ENCODE measurements at regions not wholly inside any gene's neighbourhood (a gene's known extent, or its start where the extent isn't known, plus 50 kb on each side); places are given as distances from the start of the nearest gene placed in this dataset.

- Histone ChIP-seq H3K4me1 (no peaks in the 10 kb centered on the region), H3K4me3 (no peak overlapping the region), H3K36me3 (no peaks in the 10 kb centered on the region), H3K9me3 (no peaks in the 10 kb centered on the region), H3K27me3 (no peaks in the 10 kb centered on the region), H3K27ac (no peak overlapping the region)
- intact Hi-C loops (cut with DNase I; ENCODE audit: low total_unique reads): no loop called here
- TF ChIP-seq CTCF (IDR thresholded peaks at IDR 0.05) (no peak), POLR2A (IDR thresholded peaks at IDR 0.05) (no peak)
- no peak for DNase-seq
These were observed 56.6 kb upstream of the BET1 start for GRCh38 chr7:94060752-94061151.

- H3K9me3 ChIP-seq: no peaks in the 10 kb centered on the region
- TF ChIP-seq POLR2A (IDR thresholded peaks at IDR 0.05) (no peak), CTCF (IDR thresholded peaks at IDR 0.05) (no peak)
- no peaks in the 10 kb centered on the region for H3K36me3 ChIP-seq
- H3K27ac ChIP-seq: no peak overlapping the region
- no peaks in the 10 kb centered on the region for H3K27me3 ChIP-seq
- no peak for DNase-seq
- no peak overlapping the region for H3K4me3 ChIP-seq
- intact Hi-C loops (cut with DNase I; ENCODE audit: low total_unique reads): no loop called here
- no peaks in the 10 kb centered on the region for H3K4me1 ChIP-seq
These were observed 57.2 kb upstream of the BET1 start for GRCh38 chr7:94061326-94061725.

GRCh38 chr7:94062372-94062771 is 58.2 kb upstream of the BET1 start:
- no peak for DNase-seq
- Histone ChIP-seq H3K27ac (no peak overlapping the region), H3K36me3 (no peaks in the 10 kb centered on the region), H3K4me3 (no peak overlapping the region), H3K9me3 (no peaks in the 10 kb centered on the region), H3K4me1 (no peaks in the 10 kb centered on the region), H3K27me3 (no peaks in the 10 kb centered on the region)
- intact Hi-C loops (cut with DNase I; ENCODE audit: low total_unique reads): no loop called here
- TF ChIP-seq POLR2A (IDR thresholded peaks at IDR 0.05): no peak
- no peak for TF ChIP-seq CTCF (IDR thresholded peaks at IDR 0.05)

- no peak for TF ChIP-seq CTCF (IDR thresholded peaks at IDR 0.05)
- TF ChIP-seq POLR2A (IDR thresholded peaks at IDR 0.05): no peak
- Histone ChIP-seq H3K27me3 (no peaks in the 10 kb centered on the region), H3K27ac (no peak overlapping the region), H3K4me3 (no peak overlapping the region), H3K36me3 (no peaks in the 10 kb centered on the region), H3K9me3 (no peaks in the 10 kb centered on the region), H3K4me1 (no peaks in the 10 kb centered on the region)
- DNase-seq: no peak
- intact Hi-C loops (cut with DNase I; ENCODE audit: low total_unique reads): no loop called here
These were observed 60.5 kb upstream of the BET1 start for GRCh38 chr7:94064541-94065191.

- H3K27ac ChIP-seq: no peak overlapping the region
- no peaks in the 10 kb centered on the region for H3K36me3 ChIP-seq
- no peak for DNase-seq
- H3K4me1 ChIP-seq: no peaks in the 10 kb centered on the region
- no peaks in the 10 kb centered on the region for H3K9me3 ChIP-seq
- H3K27me3 ChIP-seq: no peaks in the 10 kb centered on the region
- TF ChIP-seq POLR2A (IDR thresholded peaks at IDR 0.05): no peak
- no peak overlapping the region for H3K4me3 ChIP-seq
- intact Hi-C loops (cut with DNase I; ENCODE audit: low total_unique reads): no loop called here
These were observed 62.9 kb upstream of the BET1 start for GRCh38 chr7:94067047-94067446.

GRCh38 chr7:94067506-94067905 is 63.4 kb upstream of the BET1 start:
- no peaks in the 10 kb centered on the region for H3K4me1 ChIP-seq

More at GRCh38 chr7:94067506-94067905, 63.4 kb upstream of the BET1 start:
- TF ChIP-seq CTCF (IDR thresholded peaks at IDR 0.05) (no peak), POLR2A (IDR thresholded peaks at IDR 0.05) (no peak)
- H3K27ac ChIP-seq: no peak overlapping the region
- intact Hi-C loops (cut with DNase I; ENCODE audit: low total_unique reads): no loop called here
- no peak overlapping the region for H3K4me3 ChIP-seq
- no peaks in the 10 kb centered on the region for H3K36me3 ChIP-seq
- H3K27me3 ChIP-seq: no peaks in the 10 kb centered on the region
- DNase-seq: no peak
- H3K9me3 ChIP-seq: no peaks in the 10 kb centered on the region

Data from uterus (tissue), 3 donors.